ENCODE measurements at regions not wholly inside any gene's neighbourhood (a gene's known extent, or its start where the extent isn't known, plus 50 kb on each side); places are given as distances from the start of the nearest gene placed in this dataset.
A peak's percentile ranks its signal among the peaks of the same experiment; 100 is the strongest.

GRCh38 chr10:33777223-33777622, 442.8 kb upstream of the NRP1 start:
- peak overlapping the region; percentile 68; the same call in 1 of the 2 replicates for H2BK20ac ChIP-seq (ENCODE audit: low read length)
- CTCF ChIA-PET (ENCODE audit: partially characterized antibody) = no interaction called here
- no peaks in the 10 kb centered on the region for H3K79me1 ChIP-seq (ENCODE audit: low read depth, low read length)

More at GRCh38 chr10:33777223-33777622, 442.8 kb upstream of the NRP1 start:
- Histone ChIP-seq H2BK120ac (replicated peaks; ENCODE audit: low read depth, low read length) (no peak overlapping the region), H3K9me3 (ENCODE audit: insufficient read depth in 2 of 2, low read depth in 1 of 2, low read length in 1 of 2) (no peaks in the 10 kb centered on the region), H4K91ac (replicated peaks; ENCODE audit: insufficient read length, low read length) (no peak overlapping the region), H3K23me2 (ENCODE audit: low read depth, low read length) (no peaks in the 10 kb centered on the region), H3K79me2 (ENCODE audit: control insufficient read depth in 1 of 2, insufficient read depth in 2 of 2, low read length in 2 of 2) (no peaks in the 10 kb centered on the region), H3K56ac (replicated peaks; ENCODE audit: insufficient read length, low read depth, low read length) (no peak overlapping the region), H3K4ac (replicated peaks; ENCODE audit: insufficient read length, low read depth, low read length) (no peak overlapping the region), H3K4me1 (replicated peaks in 1 of 4; ENCODE audit: control insufficient read depth in 3 of 4, insufficient read depth in 4 of 4, low read length in 3 of 4) (peaks cover 6 to 14% (median 12%) of the 10 kb centered on the region in 4 experiments), H3K27ac (ENCODE audit: low read depth, low read length) (no peak overlapping the region), H3K4me3 (ENCODE audit: extremely low read depth in 1 of 4, insufficient read depth in 2 of 4, low read depth in 3 of 4, low read length in 4 of 4) (no peak overlapping the region), H3K23ac (ENCODE audit: insufficient read length) (no peak overlapping the region), H4K5ac (ENCODE audit: insufficient read length, low read depth, low read length) (no peak overlapping the region), H3K4me2 (ENCODE audit: insufficient read depth in 1 of 2, low read depth in 2 of 2, low read length in 2 of 2) (no peak overlapping the region), H3K36me3 (ENCODE audit: control insufficient read depth in 2 of 4, insufficient read depth in 4 of 4, low read length in 3 of 4) (no peaks in the 10 kb centered on the region), H3K18ac (ENCODE audit: extremely low read depth, low read length) (no peak overlapping the region), H2AK5ac (ENCODE audit: low read depth, low read length) (no peak overlapping the region), H3K14ac (ENCODE audit: insufficient read length) (no peak overlapping the region), H3K27me3 (replicated peaks in 1 of 4; ENCODE audit: control insufficient read depth in 3 of 4, extremely low read depth in 1 of 4, insufficient read depth in 3 of 4, low read length in 3 of 4) (0 out of 7 replicates have a peak, but pooled peaks cover 0 to 2% (median 0%) of the 10 kb centered on the region in 4 experiments), H2BK5ac (ENCODE audit: low read depth, low read length) (no peak overlapping the region), H2AFZ (ENCODE audit: low read length) (no peak overlapping the region), H3K9ac (replicated peaks in 1 of 4; ENCODE audit: extremely low read depth in 1 of 4, low read depth in 3 of 4, low read length in 3 of 4) (no peak overlapping the region), H2BK12ac (ENCODE audit: low read depth, low read length) (0 out of 2 replicates have a peak overlapping the region, but pooled peaks have one; percentile 6), H2BK15ac (ENCODE audit: low read length) (no peak overlapping the region), H4K20me1 (replicated peaks in 1 of 2; ENCODE audit: control insufficient read depth in 1 of 2, insufficient read depth in 2 of 2, low read length in 2 of 2) (no peaks in the 10 kb centered on the region), H4K8ac (ENCODE audit: extremely low read depth, insufficient read depth, low read length) (no peak overlapping the region)
- TF ChIP-seq HDAC6 (IDR thresholded peaks at IDR 0.05; ENCODE audit: low read depth, low read length) (no peak), KDM4A (IDR thresholded peaks at IDR 0.05; ENCODE audit: low read depth, low read length, severe bottlenecking) (no peak), SIRT6 (IDR thresholded peaks at IDR 0.05; ENCODE audit: low read length) (no peak), ZNF274 (IDR thresholded peaks at IDR 0.05; ENCODE audit: borderline replicate concordance, extremely low read depth, low read length) (no peak), EP300 (IDR thresholded peaks at IDR 0.05; ENCODE audit: borderline replicate concordance in 1 of 2, low read depth in 2 of 2, low read length in 2 of 2) (no peak), GABPA (IDR thresholded peaks at IDR 0.05; ENCODE audit: borderline replicate concordance, insufficient read depth, low read length) (no peak)
- POLR2A ChIA-PET (ENCODE audit: partially characterized antibody) = interaction anchor here (1.3 kb wide), 1 partner anchor 21 kb away, joined by 3 read pairs; no protein-coding TSS in a partner anchor
- no peak for FAIRE-seq
- WGBS, 2 experiments (ENCODE audit: extremely low coverage in 1 of 2, insufficient coverage in 1 of 2, insufficient read length in 1 of 2, insufficient replicate concordance in 2 of 2, low coverage in 1 of 2, low lambda C conversion rate in 2 of 2, missing lambda C conversion rate in 1 of 2) = 94% methylated on average over 10 of the region's 10 CpGs; no CpG with 5 or more reads in 1 of the 2 experiments
- no peak for DNase-seq (ENCODE audit: low read depth in 1 of 2, low spot score in 2 of 2)

Data from H1 (cell line).